ENCODE measurements at regions not wholly inside any gene's neighbourhood (a gene's known extent, or its start where the extent isn't known, plus 50 kb on each side); places are given as distances from the start of the nearest gene placed in this dataset.

DNA sequence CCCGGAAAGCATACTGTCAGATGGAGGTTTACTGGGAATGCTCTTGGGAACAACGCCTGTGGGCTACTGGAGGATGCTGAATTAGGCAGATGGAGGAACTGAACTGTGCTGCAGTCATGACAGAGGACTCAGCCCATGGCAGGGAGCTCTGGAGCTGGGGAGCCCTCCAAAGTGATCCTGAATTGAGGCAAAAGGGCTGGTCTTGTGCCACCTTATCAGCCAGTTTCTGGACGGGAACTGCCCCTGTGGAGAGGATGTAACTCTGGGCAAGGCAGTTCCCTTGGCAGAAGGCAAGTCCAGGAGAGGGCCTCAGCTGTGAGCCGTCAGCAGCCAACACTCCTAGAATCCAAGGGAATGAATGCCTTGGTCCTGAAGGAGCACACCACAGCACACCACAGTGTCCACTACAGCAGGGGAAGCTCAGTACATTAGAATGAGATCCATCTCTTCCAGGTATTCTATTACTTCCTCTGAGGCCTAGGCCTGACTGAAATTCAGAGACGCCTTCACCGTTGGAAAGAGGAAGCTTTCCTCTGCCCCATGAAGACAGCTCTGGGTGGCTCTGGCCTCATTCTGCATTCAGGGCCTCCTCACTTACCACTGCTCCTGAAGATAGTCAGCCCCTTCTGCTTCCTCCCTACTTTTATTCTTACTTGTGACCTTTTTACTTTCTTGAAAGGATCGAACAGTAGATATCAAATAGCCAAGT lies 139.6 kb upstream of the GPR26 start:
- Histone ChIP-seq H3K27ac (ENCODE audit: insufficient read length, low read depth, low read length) (no peak overlapping the region), H3K18ac (ENCODE audit: insufficient read length, low read depth, low read length) (no peak overlapping the region), H2AK5ac (ENCODE audit: insufficient read length, low read length) (no peak overlapping the region), H2BK20ac (ENCODE audit: low read depth, low read length, poor library complexity, severe bottlenecking) (no peak overlapping the region), H4K5ac (ENCODE audit: insufficient read length, low read depth, low read length) (no peak overlapping the region), H3K79me2 (ENCODE audit: insufficient read depth, low read length) (no peaks in the 10 kb centered on the region), H3K14ac (ENCODE audit: insufficient read depth, low read length) (no peak overlapping the region), H2BK5ac (ENCODE audit: insufficient read length, low read length) (no peak overlapping the region), H3K27me3 (ENCODE audit: insufficient read depth, low read length) (no peaks in the 10 kb centered on the region), H3K56ac (ENCODE audit: insufficient read length, low read depth, low read length) (no peak overlapping the region), H3K79me1 (ENCODE audit: insufficient read depth, low read depth, low read length, poor library complexity, severe bottlenecking) (no peaks in the 10 kb centered on the region), H4K8ac (replicated peaks; ENCODE audit: insufficient read length, low read depth, low read length) (no peak overlapping the region), H4K20me1 (ENCODE audit: control insufficient read depth, insufficient read depth, insufficient read length) (no peaks in the 10 kb centered on the region), H2BK120ac (ENCODE audit: low read depth, low read length, poor library complexity, severe bottlenecking) (no peak overlapping the region), H3K4me2 (ENCODE audit: insufficient read depth, insufficient read length, low read length) (no peak overlapping the region), H3K9me3 (ENCODE audit: control insufficient read depth, low read depth, low read length) (no peaks in the 10 kb centered on the region), H3K23me2 (ENCODE audit: insufficient read length, low read depth, low read length, poor library complexity, severe bottlenecking) (no peaks in the 10 kb centered on the region), H3T11ph (ENCODE audit: low read length) (no peak overlapping the region), H3K4ac (ENCODE audit: low read depth, low read length) (no peak overlapping the region), H2BK12ac (ENCODE audit: insufficient read length, low read depth, low read length) (no peak overlapping the region), H3K9ac (ENCODE audit: extremely low read depth, insufficient read length, low read length) (no peak overlapping the region), H3K23ac (ENCODE audit: insufficient read length, low read depth, low read length) (no peak overlapping the region), H3K4me1 (ENCODE audit: insufficient read depth, low read length) (no peaks in the 10 kb centered on the region), H2BK15ac (ENCODE audit: low read depth, low read length) (no peak overlapping the region), H2AFZ (ENCODE audit: low read length) (no peak overlapping the region), H4K91ac (ENCODE audit: insufficient read length, low read depth, low read length) (no peak overlapping the region)
- Mint-ChIP-seq H3K4me1 (peaks cover 0 to 2% of the 10 kb centered on the region in 2 experiments; a peak in 1 of 4 replicates), H3K27me3 (ENCODE audit: low read depth) (no peaks in the 10 kb centered on the region), H3K27ac (no peak overlapping the region), H3K9me3 (peaks cover 2 to 8% of the 10 kb centered on the region in 2 experiments; a peak in 2 of 5 replicates), H3K36me3 (ENCODE audit: insufficient read depth in 1 of 3, low read depth in 3 of 3) (peaks cover 0 to 28% (median 0%) of the 10 kb centered on the region in 3 experiments; a peak in 4 of 7 replicates), H3K4me3 (no peak overlapping the region)
- TF ChIP-seq, protein P1, sequence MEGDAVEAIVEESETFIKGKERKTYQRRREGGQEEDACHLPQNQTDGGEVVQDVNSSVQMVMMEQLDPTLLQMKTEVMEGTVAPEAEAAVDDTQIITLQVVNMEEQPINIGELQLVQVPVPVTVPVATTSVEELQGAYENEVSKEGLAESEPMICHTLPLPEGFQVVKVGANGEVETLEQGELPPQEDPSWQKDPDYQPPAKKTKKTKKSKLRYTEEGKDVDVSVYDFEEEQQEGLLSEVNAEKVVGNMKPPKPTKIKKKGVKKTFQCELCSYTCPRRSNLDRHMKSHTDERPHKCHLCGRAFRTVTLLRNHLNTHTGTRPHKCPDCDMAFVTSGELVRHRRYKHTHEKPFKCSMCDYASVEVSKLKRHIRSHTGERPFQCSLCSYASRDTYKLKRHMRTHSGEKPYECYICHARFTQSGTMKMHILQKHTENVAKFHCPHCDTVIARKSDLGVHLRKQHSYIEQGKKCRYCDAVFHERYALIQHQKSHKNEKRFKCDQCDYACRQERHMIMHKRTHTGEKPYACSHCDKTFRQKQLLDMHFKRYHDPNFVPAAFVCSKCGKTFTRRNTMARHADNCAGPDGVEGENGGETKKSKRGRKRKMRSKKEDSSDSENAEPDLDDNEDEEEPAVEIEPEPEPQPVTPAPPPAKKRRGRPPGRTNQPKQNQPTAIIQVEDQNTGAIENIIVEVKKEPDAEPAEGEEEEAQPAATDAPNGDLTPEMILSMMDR (conservative IDR thresholded peaks at IDR 0.05): no peak
- WGBS (ENCODE audit: extremely low coverage, insufficient read length, low lambda C conversion rate): no CpG with 5 or more reads among the region's 7 CpGs
- no peak for DNase-seq

Measured in H9 (cell line).